ENCODE measurements at regions not wholly inside any gene's neighbourhood (a gene's known extent, or its start where the extent isn't known, plus 50 kb on each side); places are given as distances from the start of the nearest gene placed in this dataset.
"Not testable (repeated sequence)": the region's sequence is repeated elsewhere in the genome, so short reads cannot be mapped to it uniquely, and the experiment has no call there.

DNA sequence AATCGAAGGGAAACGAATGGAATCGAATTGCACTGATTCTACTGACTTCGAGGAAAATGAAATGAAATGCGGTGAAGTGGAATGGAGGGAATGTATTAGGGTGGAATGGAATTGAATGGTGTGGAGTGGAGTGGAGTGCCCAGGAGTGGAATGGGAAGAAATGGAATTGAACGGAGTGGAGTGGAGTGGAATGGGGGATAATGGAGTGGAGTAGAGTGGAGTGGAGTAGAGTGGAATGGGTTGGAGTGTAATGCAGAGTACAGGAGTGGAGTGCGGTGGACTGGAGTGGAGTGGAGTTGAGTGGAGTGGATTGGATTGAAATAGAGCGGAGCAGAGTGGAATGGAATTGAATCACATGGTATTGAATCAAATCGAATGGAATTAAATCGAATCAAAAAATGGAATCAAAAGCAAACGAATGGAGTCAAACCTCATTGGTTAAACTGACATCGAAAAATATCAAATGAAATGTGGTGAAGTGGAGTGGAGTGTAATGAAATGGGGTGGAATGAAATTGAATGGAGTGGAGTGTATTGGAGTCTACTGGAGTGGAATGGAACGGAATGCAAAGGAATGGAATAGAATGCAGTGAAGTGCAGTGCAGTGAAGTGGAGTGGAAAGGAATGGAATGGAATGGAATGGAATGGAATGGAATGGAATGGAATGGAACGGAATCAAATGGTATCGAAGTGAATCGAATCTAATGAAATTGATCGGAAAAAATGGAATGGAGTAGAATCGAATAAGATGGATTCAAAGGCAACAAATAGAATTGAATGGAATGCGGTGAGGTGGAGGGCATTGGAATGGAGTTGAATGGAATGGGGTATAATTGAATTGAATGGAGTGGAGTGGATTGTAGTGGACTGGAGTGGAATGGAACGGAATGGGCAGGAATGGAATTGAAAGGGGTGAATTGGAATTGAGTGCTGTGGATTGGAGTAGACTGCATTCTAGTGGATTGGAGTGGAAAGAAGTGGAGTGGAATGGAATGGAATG lies 1049.3 kb downstream of the CDY1 start:
- H3K27ac Mint-ChIP-seq, H3K4me3 Mint-ChIP-seq, POLR2A ChIA-PET, H3K4me1 Mint-ChIP-seq, CTCF ChIA-PET, ATAC-seq: not testable (repeated sequence)
- H3K27me3 Mint-ChIP-seq (ENCODE audit: low read depth), result peaks cover 24% of the 10 kb centered on the region
- DNase-seq (ENCODE audit: low spot score), result peak; percentile 56
- peaks cover 34% of the 10 kb centered on the region for H3K9me3 Mint-ChIP-seq
- peaks cover 39% of the 10 kb centered on the region for H3K36me3 Mint-ChIP-seq
- TF ChIP-seq NR1H2 (CRISPR knock-in tag; IDR thresholded peaks at IDR 0.05) (0 out of 2 replicates have a peak, but pooled peaks have one; percentile 75), CBFB (CRISPR knock-in tag; IDR thresholded peaks at IDR 0.05; ENCODE audit: low read depth) (0 out of 2 replicates have a peak, but pooled peaks have one; percentile 66)
- TF ChIP-seq, protein P1, sequence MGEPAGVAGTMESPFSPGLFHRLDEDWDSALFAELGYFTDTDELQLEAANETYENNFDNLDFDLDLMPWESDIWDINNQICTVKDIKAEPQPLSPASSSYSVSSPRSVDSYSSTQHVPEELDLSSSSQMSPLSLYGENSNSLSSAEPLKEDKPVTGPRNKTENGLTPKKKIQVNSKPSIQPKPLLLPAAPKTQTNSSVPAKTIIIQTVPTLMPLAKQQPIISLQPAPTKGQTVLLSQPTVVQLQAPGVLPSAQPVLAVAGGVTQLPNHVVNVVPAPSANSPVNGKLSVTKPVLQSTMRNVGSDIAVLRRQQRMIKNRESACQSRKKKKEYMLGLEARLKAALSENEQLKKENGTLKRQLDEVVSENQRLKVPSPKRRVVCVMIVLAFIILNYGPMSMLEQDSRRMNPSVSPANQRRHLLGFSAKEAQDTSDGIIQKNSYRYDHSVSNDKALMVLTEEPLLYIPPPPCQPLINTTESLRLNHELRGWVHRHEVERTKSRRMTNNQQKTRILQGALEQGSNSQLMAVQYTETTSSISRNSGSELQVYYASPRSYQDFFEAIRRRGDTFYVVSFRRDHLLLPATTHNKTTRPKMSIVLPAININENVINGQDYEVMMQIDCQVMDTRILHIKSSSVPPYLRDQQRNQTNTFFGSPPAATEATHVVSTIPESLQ (CRISPR knock-in tag; IDR thresholded peaks at IDR 0.05), result peak; percentile 89
